ENCODE measurements at regions not wholly inside any gene's neighbourhood (a gene's known extent, or its start where the extent isn't known, plus 50 kb on each side); places are given as distances from the start of the nearest gene placed in this dataset.

DNA sequence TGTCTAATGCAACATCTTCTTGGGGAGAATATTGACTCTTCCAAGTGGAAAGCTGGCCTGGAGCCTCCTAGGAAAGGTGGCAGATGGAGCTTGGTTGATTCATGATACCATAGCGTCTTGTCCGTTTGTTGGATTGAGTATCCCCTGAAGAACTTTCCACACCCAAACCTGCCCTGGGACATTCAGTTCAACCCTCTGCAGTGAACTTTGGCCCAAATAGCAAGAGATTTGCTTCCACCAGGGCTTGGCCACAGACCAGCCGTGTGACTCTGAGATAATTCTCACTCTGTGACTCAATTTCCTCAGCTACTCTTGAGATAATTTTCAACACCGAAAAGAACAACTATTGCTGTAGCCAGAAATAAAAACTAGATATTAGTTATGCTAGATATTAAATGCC, 108.0 kb upstream of the RAD23B start:
- H3K36me3 ChIP-seq, result no peaks in the 10 kb centered on the region
- no peaks in the 10 kb centered on the region for H3K9me3 ChIP-seq (ENCODE audit: severe bottlenecking)
- H3K27me3 ChIP-seq (ENCODE audit: insufficient read depth, low read depth, severe bottlenecking), result no peaks in the 10 kb centered on the region
- TF ChIP-seq, protein P1, sequence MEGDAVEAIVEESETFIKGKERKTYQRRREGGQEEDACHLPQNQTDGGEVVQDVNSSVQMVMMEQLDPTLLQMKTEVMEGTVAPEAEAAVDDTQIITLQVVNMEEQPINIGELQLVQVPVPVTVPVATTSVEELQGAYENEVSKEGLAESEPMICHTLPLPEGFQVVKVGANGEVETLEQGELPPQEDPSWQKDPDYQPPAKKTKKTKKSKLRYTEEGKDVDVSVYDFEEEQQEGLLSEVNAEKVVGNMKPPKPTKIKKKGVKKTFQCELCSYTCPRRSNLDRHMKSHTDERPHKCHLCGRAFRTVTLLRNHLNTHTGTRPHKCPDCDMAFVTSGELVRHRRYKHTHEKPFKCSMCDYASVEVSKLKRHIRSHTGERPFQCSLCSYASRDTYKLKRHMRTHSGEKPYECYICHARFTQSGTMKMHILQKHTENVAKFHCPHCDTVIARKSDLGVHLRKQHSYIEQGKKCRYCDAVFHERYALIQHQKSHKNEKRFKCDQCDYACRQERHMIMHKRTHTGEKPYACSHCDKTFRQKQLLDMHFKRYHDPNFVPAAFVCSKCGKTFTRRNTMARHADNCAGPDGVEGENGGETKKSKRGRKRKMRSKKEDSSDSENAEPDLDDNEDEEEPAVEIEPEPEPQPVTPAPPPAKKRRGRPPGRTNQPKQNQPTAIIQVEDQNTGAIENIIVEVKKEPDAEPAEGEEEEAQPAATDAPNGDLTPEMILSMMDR (IDR thresholded peaks at IDR 0.05; ENCODE audit: low read depth, low read length), result no peak
- no peak overlapping the region for H3K4me3 ChIP-seq (ENCODE audit: low read depth, low read length)
- DNase-seq, result no peak
- no peak overlapping the region for H3K27ac ChIP-seq

DNA sequence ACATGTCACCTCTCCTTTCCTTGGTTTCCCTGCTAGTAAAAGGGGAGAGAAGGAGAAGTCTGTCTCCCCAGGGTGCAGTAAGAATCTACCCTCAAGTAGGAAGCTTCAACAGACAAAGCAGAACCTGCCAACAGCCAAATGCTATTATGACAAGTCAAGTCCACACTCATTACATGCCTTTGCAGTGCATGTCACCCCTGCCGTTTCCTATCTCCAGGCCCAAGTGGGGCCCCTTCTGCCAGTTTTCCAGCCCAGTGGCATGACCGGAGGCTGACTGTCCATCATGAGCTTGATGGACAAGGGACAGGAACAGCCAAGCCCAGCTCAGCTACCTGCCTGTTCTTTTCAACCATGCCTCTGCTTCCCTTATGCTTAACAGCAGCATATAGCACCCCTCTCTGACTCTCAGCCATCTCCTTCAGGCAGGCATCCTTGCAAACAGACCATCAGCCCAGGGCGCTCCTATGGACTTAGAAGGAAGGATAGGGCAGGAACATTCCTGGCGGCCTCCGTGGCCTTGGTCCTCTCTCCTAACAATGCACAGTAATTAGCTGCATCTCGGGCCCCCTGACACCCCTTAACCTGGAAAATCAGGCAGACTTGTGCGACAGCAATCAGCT, 107.2 kb upstream of the RAD23B start:
- TF ChIP-seq, protein P1 (IDR thresholded peaks at IDR 0.05; ENCODE audit: low read depth, low read length), result no peak
- Histone ChIP-seq H3K27ac (0 out of 2 replicates have a peak overlapping the region, but pooled peaks have one; percentile 26), H3K9me3 (ENCODE audit: severe bottlenecking) (no peaks in the 10 kb centered on the region), H3K27me3 (ENCODE audit: insufficient read depth, low read depth, severe bottlenecking) (no peaks in the 10 kb centered on the region), H3K4me3 (ENCODE audit: low read depth, low read length) (no peak overlapping the region), H3K36me3 (no peaks in the 10 kb centered on the region)
- no peak for DNase-seq

DNA sequence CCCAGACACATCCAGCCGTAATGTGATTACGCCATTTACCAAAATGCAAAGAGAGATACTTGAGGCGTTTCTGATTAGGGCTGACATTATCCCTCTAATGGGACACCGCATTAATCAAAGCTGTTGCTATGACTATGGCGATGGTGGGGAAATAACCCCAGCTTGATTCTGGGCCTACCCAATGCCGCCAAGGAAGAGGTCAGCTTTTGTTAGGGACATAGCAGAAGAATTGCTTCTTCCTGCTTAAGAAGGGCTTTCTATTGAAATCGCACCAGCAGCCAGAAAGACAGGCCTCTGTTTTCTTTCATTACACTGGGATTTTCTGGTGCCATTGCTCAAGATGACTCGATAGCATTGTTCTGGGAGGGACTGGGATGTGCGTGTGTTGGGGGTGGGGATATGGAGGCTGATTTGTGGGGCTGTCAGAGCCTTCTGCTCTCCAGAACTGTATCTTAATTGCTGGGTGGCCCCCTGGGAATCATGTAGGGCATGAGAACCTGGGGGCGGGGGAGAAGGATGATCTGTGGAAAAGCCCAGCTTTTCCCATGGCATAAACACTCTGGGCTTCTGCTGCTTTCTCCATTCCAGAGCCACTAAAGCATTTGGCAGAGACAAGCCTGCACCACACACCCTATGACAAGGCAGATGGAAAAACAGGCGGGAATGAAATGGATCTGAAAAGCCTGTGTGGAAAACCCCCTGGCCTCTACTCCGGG, 106.5 kb upstream of the RAD23B start:
- Histone ChIP-seq H3K27ac (peak overlapping the region; percentile 26; the same call in 1 of the 2 replicates), H3K36me3 (no peaks in the 10 kb centered on the region), H3K9me3 (ENCODE audit: severe bottlenecking) (no peaks in the 10 kb centered on the region), H3K27me3 (ENCODE audit: insufficient read depth, low read depth, severe bottlenecking) (no peaks in the 10 kb centered on the region), H3K4me3 (ENCODE audit: low read depth, low read length) (no peak overlapping the region)
- TF ChIP-seq, protein P1 (IDR thresholded peaks at IDR 0.05; ENCODE audit: low read depth, low read length), result no peak
- DNase-seq, result peak; percentile 47

DNA sequence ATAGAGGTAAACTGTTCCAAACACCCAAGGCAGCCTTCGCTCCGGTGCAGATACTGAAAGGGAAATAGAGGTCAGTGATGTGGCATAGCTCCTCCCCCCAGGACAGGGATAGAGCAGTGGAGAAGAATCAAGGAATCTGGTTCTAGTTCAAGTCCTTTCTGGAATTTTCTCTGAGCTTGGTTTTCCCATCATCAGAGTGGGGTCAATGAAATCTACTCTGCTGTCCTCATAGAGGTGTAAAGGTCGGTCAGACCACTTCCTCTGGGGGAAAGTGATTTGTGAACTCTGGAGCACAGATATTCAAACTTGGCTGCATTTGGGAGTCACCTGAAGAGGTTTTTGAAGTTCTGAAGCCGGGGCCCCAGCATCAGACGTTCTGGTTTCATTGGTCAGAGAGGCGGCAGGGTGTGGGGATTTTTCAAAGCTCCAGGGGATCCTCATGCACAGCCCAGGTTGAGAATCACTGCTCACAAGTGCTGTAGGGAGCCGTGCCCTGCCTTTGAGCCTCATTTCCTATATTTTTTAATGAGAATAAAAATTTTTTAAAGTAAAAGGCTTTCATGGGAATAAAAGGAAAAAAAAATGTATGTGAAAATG, 105.7 kb upstream of the RAD23B start:
- Histone ChIP-seq H3K9me3 (ENCODE audit: severe bottlenecking) (peaks cover 5% of the 10 kb centered on the region), H3K27ac (no peak overlapping the region), H3K4me3 (ENCODE audit: low read depth, low read length) (no peak overlapping the region), H3K27me3 (ENCODE audit: insufficient read depth, low read depth, severe bottlenecking) (no peaks in the 10 kb centered on the region), H3K36me3 (no peaks in the 10 kb centered on the region)
- TF ChIP-seq, protein P1 (IDR thresholded peaks at IDR 0.05; ENCODE audit: low read depth, low read length), result no peak
- no peak for DNase-seq

DNA sequence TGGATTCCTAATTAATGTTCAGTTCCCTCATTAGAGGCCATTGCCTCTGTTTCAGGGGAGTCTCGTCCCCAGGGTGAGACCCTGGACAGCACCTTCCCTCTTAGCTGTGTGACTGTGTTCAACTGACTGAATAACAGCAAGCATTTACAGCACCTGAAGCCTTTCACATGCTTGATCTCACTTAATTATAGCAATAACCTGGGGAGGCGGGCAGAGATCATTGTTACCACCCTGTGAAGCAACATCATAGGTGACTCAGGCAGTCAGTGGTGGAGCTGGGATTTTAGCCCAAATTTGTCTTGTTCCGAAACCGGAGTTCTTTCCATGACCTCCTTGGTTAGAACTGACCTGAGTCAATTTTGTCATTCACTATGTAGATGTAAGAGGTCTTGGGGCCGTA, 105.2 kb upstream of the RAD23B start:
- Histone ChIP-seq H3K4me3 (ENCODE audit: low read depth, low read length) (no peak overlapping the region), H3K9me3 (ENCODE audit: severe bottlenecking) (peaks cover 7% of the 10 kb centered on the region), H3K36me3 (no peaks in the 10 kb centered on the region), H3K27ac (no peak overlapping the region), H3K27me3 (ENCODE audit: insufficient read depth, low read depth, severe bottlenecking) (no peaks in the 10 kb centered on the region)
- DNase-seq, result no peak
- TF ChIP-seq, protein P1 (IDR thresholded peaks at IDR 0.05; ENCODE audit: low read depth, low read length), result no peak

Measured in WERI-Rb-1 (cell line).